NOMO-1 (cell line): ENCODE measurements at regions not wholly inside any gene's neighbourhood (a gene's known extent, or its start where the extent isn't known, plus 50 kb on each side); places are given as distances from the start of the nearest gene placed in this dataset.

Source experiments
- DNase-seq, 2 experiments: peaks; one replicate each; lab custom pipeline; 2025; ENCODE audit not compliant: unreplicated experiment in 2 of 2; lab: John Stamatoyannopoulos, UW

GRCh38 chr2:237150186-237150585 lies 64.5 kb downstream of the COPS8 start:
- no peak for DNase-seq

GRCh38 chr2:237150831-237151375 lies 65.2 kb downstream of the COPS8 start:
- DNase-seq = no peak

DNA sequence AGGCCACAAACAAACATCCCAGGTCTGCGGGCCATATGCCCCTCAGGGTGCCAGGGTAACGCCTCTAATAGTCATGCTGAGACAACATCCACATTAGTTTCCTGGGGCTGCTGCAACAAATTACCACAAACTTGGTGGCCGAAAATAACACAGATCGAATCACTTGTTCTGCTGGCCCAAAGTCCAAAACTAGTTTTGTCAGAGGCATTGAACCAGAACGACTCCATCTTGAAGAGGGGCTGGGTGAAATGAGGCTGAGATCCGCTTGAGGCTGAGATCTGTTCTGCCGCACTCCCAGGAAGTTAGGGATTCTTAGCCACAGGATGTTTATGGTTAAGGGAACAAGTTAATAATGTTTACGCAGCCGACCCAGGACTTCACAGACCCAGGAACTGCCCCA lies 66.7 kb downstream of the COPS8 start:
- no peak for DNase-seq

DNA sequence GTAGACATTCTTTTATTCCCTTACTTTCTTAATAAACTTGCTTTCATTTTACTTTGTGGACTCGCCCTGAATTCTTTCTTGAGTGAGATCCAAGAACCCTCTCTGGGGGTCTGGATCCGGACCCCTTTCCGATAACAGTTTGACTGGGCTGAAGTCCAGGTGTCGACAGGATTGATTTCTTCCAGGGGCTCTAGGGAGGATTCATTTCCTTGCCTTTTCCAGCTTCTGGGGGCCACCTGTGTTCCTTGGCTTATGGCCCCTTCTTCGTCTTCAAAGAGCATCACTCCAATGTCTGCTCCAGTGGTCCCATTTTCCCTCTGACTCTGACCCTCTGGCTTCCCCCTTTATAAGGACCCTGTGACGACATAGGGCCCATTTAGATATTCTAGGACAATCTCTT lies 67.5 kb downstream of the COPS8 start:
- no peak for DNase-seq

- DNase-seq = peak; percentile 43 to 44
Observed at GRCh38 chr2:237154082-237154638, 68.5 kb downstream of the COPS8 start.

GRCh38 chr2:237154884-237155851 lies 69.5 kb downstream of the COPS8 start:
- no peak for DNase-seq

GRCh38 chr2:237156031-237156856 lies 70.6 kb downstream of the COPS8 start:
- peak; percentile 39 to 52 for DNase-seq

- DNase-seq = no peak
Observed at GRCh38 chr2:237156857-237157779, 71.4 kb downstream of the COPS8 start.

- DNase-seq = no peak
Observed at GRCh38 chr2:237157780-237158102, 72.1 kb downstream of the COPS8 start.

DNA sequence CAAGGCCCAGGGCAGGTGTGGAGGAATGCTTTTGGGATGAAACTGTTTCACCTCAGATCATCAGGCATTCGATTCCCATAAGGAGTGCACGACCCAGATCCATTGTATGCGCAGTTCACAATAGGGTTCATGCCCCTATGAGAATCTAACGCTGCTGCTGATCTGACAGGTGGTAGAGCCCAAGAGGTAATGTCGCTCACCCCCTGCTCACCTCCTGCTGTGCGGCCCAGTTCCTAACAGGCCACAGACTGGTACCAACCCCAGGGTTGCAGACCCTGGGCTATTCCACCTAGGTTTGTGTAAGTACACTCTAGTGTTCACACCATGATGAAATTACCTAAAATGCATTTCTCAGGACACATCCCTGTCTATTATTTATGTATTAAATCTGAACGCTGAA lies 72.5 kb downstream of the COPS8 start:
- no peak for DNase-seq

DNA sequence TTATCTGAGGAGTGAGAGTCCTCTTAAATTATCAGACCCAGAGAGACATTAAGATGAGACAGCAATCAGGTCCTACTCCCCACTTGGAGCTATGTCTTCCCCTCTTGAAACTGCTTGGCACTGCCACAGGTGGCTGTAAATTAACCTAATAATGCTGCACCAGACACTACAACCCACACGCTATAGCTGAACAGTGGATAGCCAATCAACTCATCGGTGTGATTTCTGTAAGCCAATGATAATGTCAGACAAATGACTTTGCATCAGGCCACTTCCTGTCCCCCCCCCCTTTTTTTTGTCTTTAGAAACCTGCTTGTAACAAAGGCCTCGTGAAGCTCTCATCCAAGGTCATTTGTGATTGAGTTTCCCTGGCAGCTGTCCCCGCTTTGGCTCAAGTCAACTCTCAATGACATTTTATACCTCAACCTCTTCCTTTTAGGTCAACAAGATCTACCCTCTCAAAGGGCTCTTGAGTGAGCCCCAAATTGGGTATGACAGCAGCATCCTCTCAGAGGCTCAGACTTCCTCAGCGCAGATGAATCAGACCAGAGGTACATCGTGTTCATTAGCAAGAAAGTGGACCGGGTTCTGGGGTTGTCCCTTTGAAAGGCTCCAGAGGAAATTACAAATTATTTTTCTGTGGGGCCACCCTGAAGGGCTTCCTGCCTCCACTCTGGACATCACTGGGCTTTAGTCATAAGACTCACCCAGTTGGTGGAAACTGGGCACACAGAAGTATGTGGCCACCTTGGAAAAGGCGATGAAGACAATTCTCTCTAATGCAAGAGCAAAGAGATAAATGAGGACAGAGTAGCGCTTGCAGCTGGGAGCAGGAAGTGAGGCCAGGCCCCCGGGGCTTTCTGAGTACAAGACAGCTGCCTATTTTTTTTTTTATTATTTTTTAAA lies 73.6 kb downstream of the COPS8 start:
- DNase-seq = no peak

DNA sequence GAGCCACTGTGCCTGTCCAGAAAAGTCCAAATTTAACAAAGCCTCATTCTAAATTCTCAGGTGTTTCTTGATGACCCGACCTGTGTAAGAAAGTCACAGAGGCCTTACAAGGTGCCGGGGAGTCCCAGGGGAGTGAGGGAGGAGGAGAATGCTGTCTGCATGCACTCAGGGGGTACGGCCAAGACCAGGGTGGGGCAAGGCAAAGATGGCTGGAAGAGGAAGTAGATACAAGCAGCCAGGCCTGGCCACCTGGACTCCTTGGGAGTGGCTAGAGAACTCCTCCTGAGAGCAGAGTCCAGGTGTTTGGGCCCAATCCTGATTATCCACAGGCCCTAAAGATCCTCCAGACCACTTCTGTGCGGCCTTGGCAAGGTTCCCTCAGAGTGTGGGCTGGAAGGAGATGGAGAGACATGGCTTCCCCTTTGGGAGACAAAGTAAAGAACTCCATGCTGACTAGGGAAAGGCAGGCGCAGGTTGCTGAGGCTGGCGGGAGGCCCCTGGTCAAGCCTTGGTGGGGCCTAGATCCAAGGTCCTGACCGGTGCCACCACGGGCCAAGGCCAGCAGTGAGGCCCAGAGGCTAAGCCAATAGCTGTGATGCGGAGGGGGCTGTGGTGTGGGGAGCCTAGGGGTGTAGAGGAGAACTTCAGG lies 74.7 kb downstream of the COPS8 start:
- DNase-seq = no peak

- no peak for DNase-seq
Observed at GRCh38 chr2:237161189-237161588, 75.5 kb downstream of the COPS8 start.

DNA sequence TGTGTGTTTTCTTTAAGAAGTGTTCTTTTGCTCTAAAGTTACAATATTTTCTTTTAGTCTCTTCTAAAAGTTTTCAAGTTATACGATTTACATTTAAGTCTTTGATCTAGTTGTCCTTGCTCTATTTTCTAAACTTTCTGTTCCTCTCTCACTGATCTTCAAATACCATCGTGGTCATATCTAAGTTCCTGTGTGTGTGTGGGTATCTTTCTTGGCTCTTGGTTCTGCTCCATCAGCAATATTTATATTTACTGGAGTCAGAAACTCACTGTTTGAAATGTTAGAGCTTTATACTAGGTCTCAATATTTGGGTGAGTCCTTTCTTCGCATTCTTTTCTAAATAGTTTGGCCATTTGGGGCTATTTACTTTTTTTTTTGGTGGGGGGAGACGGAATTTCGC lies 77.3 kb downstream of the COPS8 start:
- no peak for DNase-seq

DNA sequence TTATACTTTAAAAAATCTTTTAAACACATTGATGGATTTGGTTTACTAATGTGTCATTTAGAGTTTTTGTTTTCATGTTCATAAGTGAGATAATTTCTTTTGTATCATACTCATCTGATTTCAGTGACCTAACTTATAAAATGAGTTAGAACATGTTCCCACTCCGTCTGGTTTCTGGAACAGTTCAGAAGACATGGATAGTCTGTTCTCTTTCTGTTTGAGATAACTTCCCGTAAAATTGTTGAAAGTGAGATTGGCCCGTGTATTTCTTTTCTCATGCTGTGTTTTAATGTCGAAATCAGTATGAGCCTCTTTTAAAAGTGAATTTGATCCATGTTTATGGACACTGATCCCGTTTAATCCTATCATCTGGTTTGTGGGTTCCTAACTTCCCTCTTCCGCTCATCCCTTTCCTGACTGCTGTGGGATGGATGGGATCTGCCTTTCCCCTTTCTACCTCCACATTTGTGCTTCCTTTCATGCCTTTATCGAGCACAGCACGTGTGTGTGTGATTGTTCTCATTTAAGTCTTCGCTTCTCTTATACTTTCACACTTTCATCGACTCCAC lies 78.9 kb downstream of the COPS8 start:
- no peak for DNase-seq

DNA sequence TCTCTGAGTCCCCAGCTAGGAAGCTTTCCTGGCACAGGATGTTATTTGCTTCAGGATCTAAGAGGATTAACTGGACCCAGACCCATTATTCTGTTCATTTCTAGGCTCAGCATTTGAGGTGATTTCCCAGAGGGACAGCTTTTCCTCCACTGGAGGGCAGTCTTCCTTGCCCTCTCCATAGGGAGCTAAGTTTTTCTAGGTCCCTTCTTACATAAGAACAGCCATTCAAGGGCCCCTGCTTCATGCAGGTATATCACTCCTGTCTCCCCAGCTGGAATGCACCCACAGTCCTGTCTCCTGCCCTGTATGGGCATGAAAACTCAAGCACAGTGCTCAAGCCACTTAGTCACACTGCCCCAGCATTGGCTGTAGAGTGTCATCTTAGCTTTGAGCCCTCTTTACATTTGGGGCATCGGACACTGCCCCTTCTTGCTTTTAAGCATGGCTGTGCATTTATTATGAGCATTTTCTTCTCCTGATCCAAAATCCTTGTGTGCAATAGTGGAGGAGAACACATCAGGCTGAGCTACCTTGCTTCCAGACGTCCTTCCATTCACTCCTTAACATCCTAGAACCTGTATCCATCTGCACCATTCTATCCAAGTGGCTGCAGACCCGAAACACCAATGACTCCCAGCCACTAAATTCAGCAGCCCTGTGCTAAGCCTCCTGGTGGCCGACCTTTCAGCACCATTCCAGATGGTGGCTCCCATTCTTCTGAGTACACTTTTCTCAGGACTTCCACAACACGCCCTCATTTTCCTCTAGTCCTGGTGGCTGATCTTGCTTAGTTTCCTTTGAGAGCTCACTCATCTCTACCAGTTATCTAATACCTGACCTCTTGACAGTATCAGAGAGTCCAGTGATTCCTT lies 80.0 kb downstream of the COPS8 start:
- DNase-seq = no peak

GRCh38 chr2:237167038-237167437 lies 81.3 kb downstream of the COPS8 start:
- no peak for DNase-seq
